ENCODE measurements at regions not wholly inside any gene's neighbourhood (a gene's known extent, or its start where the extent isn't known, plus 50 kb on each side); places are given as distances from the start of the nearest gene placed in this dataset.
"Not testable (repeated sequence)": the region's sequence is repeated elsewhere in the genome, so short reads cannot be mapped to it uniquely, and the experiment has no call there.

DNA sequence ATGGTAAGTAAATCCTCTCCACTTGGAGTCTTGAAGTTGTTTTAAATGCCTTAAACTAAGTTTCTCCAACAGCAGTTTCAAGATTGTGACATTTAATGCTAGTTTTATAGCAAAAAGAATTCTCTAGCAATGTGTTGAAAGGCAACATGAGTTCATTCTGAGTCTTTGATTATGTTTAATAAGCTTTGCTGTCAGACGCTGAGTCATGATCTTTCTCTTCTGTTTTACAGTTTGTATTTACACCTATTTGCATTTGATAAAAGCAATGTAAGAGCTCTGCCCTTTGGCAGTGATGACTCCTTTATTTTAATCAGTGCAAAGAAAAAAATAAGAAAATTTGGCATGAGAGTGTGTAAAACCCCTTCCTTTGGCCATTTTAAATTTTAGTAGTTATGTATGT lies 497.7 kb downstream of the STK39 start:
- H3K27ac ChIP-seq = no peak overlapping the region
- no peak for TF ChIP-seq CTCF (conservative IDR thresholded peaks at IDR 0.05)

GRCh38 chr2:167749016-167749415 lies 498.4 kb downstream of the STK39 start:
- TF ChIP-seq CTCF (conservative IDR thresholded peaks at IDR 0.05) = no peak
- H3K27ac ChIP-seq = no peak overlapping the region

DNA sequence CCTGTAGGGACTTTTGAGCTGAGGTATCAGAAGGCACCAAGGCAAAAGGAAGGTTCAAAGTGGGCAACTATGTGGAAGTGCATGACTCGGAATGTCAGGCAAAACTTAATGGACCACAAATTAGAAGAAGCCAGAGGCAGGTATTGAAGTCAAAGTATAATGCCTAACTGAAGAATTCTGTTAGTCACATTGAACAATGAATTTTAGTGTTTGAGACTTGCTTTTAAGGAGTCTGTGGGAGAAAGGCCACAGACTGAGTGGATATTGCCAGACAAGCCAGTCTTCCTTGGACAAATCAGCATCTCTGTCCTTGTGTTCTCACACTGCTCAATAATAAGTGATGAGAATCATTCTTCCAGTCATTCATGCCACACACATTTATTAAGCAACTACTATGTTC lies 498.9 kb downstream of the STK39 start:
- TF ChIP-seq CTCF (conservative IDR thresholded peaks at IDR 0.05) = no peak
- no peak overlapping the region for H3K27ac ChIP-seq

- TF ChIP-seq CTCF (conservative IDR thresholded peaks at IDR 0.05) = no peak
- no peak overlapping the region for H3K27ac ChIP-seq
These were observed 501.7 kb downstream of the STK39 start for GRCh38 chr2:167745667-167746066.

DNA sequence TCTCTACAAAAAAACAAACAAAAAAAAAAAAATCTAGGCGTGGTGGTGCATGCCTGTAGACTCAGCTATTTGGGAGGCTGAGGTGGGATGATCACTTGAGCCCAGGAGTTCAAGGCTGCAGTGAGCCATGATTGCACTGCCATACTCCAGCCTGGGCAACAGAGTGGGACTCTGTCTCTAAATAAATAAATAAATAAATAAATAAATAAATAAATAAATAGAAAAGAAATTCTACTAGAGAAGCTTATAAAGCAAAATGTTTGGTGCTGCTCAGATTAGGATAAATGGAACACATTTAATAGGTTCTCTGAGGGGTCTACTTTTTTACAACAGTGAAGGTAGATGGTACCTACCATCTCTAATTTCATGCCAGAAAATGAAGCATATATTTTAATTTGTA lies 507.5 kb downstream of the STK39 start:
- not testable (repeated sequence) for H3K27ac ChIP-seq

GRCh38 chr2:167733747-167734146 lies 513.6 kb downstream of the STK39 start:
- no peak overlapping the region for H3K27ac ChIP-seq
- no peak for TF ChIP-seq CTCF (conservative IDR thresholded peaks at IDR 0.05)

DNA sequence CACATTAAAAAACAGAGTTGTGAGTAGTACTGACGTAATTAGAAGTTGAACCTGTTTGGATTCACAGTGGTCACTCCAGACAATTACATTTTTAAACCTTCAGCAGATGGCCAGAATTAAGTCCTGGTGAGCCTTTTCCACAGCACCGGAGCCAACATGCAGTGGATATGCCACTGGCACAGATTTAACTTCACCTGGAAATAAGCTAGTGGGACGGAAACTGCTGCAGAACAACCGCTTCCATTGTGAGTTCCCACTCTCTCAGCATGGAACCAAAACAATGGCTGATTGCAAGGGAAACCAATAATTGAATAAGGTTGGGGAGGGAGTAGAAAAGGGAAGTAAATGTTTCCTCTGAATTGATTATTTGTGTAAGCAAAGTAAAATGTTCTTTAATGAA lies 515.1 kb downstream of the STK39 start:
- H3K27ac ChIP-seq = no peak overlapping the region
- no peak for TF ChIP-seq CTCF (conservative IDR thresholded peaks at IDR 0.05)

GRCh38 chr2:167729911-167730310 lies 517.5 kb downstream of the STK39 start:
- no peak overlapping the region for H3K27ac ChIP-seq
- no peak for TF ChIP-seq CTCF (conservative IDR thresholded peaks at IDR 0.05)

Data from VCaP (cell line).